Endodermal cell (in vitro differentiated cells): ENCODE measurements at regions not wholly inside any gene's neighbourhood (a gene's known extent, or its start where the extent isn't known, plus 50 kb on each side); places are given as distances from the start of the nearest gene placed in this dataset.

Experiments
- DNase-seq: peaks from one replicate; pipeline ENCODE4 v3.0.0-alpha.2; 2017
- H3K27ac ChIP-seq: 2 replicates; pipeline ENCODE4 v1.5.1; 2013; ENCODE audit warnings: mild to moderate bottlenecking, low read depth, low read length, moderate library complexity
- H3K27me3 ChIP-seq: 2 replicates; pipeline ENCODE4 v1.6.1; 2013; ENCODE audit warnings: mild to moderate bottlenecking, low read length, moderate library complexity; ENCODE audit not compliant: insufficient read depth, control insufficient read depth, poor library complexity, severe bottlenecking
- H3K36me3 ChIP-seq: 2 replicates; pipeline ENCODE4 v1.7.0; 2013; ENCODE audit warnings: mild to moderate bottlenecking, low read length, moderate library complexity; ENCODE audit not compliant: control insufficient read depth, insufficient read depth
- H3K4me1 ChIP-seq: one replicate; pipeline ENCODE4 v1.7.0; 2013; ENCODE audit warnings: low read length; ENCODE audit not compliant: control insufficient read depth, insufficient read depth
- H3K4me3 ChIP-seq: 2 replicates; pipeline ENCODE4 v1.5.1; 2013; ENCODE audit warnings: mild to moderate bottlenecking, low read length, moderate library complexity
- H3K9ac ChIP-seq: 2 replicates; pipeline ENCODE4 v1.6.1; 2013; ENCODE audit warnings: mild to moderate bottlenecking, low read length, moderate library complexity; ENCODE audit not compliant: poor library complexity, severe bottlenecking; ENCODE audit errors: extremely low read depth
- H3K9me3 ChIP-seq: 2 replicates; pipeline ENCODE4 v1.6.1; 2013; ENCODE audit warnings: mild to moderate bottlenecking, low read length, moderate library complexity; ENCODE audit not compliant: control insufficient read depth
- H3K27ac Mint-ChIP-seq: 2 replicates; pipeline ENCODE4 v1.8.0; 2020; ENCODE audit warnings: mixed read lengths
- H3K27me3 Mint-ChIP-seq: 2 replicates; pipeline ENCODE4 v1.8.0; 2021; ENCODE audit warnings: mild to moderate bottlenecking, mixed read lengths; ENCODE audit not compliant: insufficient read depth
- H3K36me3 Mint-ChIP-seq: 2 replicates; pipeline ENCODE4 v1.8.0; 2020; ENCODE audit warnings: low read depth, mixed read lengths
- H3K4me1 Mint-ChIP-seq: 2 replicates; pipeline ENCODE4 v1.8.0; 2020; ENCODE audit warnings: mixed read lengths
- H3K4me3 Mint-ChIP-seq: 2 replicates; pipeline ENCODE4 v1.8.0; 2020; ENCODE audit warnings: mild to moderate bottlenecking, moderate library complexity, mixed read lengths
- H3K9me3 Mint-ChIP-seq: 2 replicates; pipeline ENCODE4 v1.8.0; 2020; ENCODE audit warnings: mild to moderate bottlenecking, mixed read lengths
- WGBS, 2 experiments: methylation state at CpG; one replicate each; pipeline versions ENCODE4 v1.1.5 to v1.1.7; 2013; ENCODE audit warnings: missing lambda C conversion rate in 2 of 2, mixed read lengths in 1 of 2; ENCODE audit not compliant: insufficient coverage in 1 of 2, insufficient read length in 1 of 2; 5-methylcytosine and 5-hydroxymethylcytosine counted together
- TF ChIP-seq, protein P1 (sequence below): fragments of 200-600 bp; sonication (generic); conservative IDR thresholded peaks from 2 replicates; pipeline ENCODE4 v1.5.0; 2021; ENCODE audit warnings: antibody characterized with exemption, mild to moderate bottlenecking

DNA sequence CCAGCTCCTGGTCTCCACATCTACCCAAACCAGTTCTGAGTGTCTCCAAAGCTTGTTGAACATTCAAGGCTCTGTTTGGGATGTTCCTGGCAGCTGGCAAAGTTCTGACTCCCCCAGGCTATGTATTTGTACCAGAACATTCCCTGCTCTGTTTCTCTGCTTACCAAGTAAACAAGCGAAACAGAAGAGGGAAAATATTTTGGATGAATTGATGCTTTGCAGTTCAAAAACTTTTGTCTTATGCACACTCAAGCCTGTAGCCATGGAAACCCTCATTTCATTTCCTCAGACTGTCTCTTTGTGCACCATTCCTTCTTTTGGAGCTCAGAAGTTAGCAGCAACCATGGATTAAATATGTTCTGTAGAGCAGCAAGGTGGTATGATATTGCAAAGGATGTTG, 145.8 kb downstream of the ACTL7B start:
- Histone ChIP-seq H3K27me3 (peaks cover 9% of the 10 kb centered on the region), H3K36me3 (no peaks in the 10 kb centered on the region), H3K9me3 (no peaks in the 10 kb centered on the region), H3K4me3 (no peak overlapping the region), H3K4me1 (no peaks in the 10 kb centered on the region), H3K27ac (no peak overlapping the region), H3K9ac (no peak overlapping the region)
- H3K36me3 Mint-ChIP-seq: no peaks in the 10 kb centered on the region
- H3K27me3 Mint-ChIP-seq: peaks cover 68% of the 10 kb centered on the region
- no peak overlapping the region for H3K4me3 Mint-ChIP-seq
- DNase-seq: no peak
- H3K27ac Mint-ChIP-seq: no peak overlapping the region
- TF ChIP-seq, protein P1, sequence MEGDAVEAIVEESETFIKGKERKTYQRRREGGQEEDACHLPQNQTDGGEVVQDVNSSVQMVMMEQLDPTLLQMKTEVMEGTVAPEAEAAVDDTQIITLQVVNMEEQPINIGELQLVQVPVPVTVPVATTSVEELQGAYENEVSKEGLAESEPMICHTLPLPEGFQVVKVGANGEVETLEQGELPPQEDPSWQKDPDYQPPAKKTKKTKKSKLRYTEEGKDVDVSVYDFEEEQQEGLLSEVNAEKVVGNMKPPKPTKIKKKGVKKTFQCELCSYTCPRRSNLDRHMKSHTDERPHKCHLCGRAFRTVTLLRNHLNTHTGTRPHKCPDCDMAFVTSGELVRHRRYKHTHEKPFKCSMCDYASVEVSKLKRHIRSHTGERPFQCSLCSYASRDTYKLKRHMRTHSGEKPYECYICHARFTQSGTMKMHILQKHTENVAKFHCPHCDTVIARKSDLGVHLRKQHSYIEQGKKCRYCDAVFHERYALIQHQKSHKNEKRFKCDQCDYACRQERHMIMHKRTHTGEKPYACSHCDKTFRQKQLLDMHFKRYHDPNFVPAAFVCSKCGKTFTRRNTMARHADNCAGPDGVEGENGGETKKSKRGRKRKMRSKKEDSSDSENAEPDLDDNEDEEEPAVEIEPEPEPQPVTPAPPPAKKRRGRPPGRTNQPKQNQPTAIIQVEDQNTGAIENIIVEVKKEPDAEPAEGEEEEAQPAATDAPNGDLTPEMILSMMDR: no peak
- H3K4me1 Mint-ChIP-seq: peaks cover under 1% of the 10 kb centered on the region
- H3K9me3 Mint-ChIP-seq: peaks cover 3% of the 10 kb centered on the region
- 83 to 100% methylated on average over 1 of the region's 1 CpG for WGBS, 2 experiments

DNA sequence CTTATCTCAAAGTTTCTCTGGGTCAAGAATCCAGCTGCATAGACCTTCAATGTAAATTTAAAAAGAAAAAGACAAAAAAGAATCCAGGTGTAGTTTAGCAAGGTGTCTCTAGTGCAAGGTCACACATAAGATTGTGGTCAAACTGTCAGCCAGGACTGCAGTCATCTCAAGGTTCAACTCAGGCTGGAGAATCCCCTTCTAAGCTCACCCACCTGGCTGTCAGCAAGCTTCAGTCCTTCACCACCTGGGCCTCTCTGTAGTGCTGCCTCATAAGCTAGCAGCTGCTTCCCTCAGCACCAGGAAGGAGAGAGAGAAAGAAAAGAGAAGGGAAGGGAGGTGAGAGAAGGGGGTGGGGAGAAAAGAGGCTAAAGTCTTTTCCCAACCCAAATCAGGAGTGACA, 146.7 kb downstream of the ACTL7B start:
- peaks cover 3% of the 10 kb centered on the region for H3K9me3 Mint-ChIP-seq
- TF ChIP-seq, protein P1: no peak
- Histone ChIP-seq H3K4me3 (no peak overlapping the region), H3K9me3 (no peaks in the 10 kb centered on the region), H3K27me3 (peaks cover 9% of the 10 kb centered on the region), H3K4me1 (no peaks in the 10 kb centered on the region), H3K9ac (no peak overlapping the region), H3K36me3 (no peaks in the 10 kb centered on the region), H3K27ac (no peak overlapping the region)
- no peaks in the 10 kb centered on the region for H3K36me3 Mint-ChIP-seq
- H3K4me3 Mint-ChIP-seq: no peak overlapping the region
- peaks cover 7% of the 10 kb centered on the region for H3K4me1 Mint-ChIP-seq
- no peak overlapping the region for H3K27ac Mint-ChIP-seq
- DNase-seq: no peak
- peaks cover 59% of the 10 kb centered on the region for H3K27me3 Mint-ChIP-seq

DNA sequence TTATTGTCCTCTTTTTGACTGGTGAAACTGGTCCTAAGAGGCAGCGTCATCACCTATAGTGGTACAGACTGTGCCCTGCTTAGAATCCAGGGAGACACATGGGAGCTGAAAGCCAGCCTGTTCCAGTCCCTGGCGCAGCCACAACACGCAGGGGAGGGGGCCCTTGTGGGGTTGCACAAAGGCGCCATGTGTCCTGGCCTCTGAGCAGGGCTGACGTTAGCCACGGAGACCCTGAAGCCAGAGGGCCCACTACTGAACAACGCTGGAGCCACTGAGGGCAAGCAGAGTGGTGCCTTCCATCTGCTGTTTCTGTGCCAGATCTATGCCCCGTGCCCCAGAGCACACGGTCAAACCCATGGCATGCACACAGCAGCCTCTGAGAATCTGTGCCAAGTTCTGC, 147.3 kb downstream of the ACTL7B start:
- no peak overlapping the region for H3K27ac Mint-ChIP-seq
- H3K4me1 ChIP-seq: no peaks in the 10 kb centered on the region
- TF ChIP-seq, protein P1: no peak
- H3K36me3 ChIP-seq: no peaks in the 10 kb centered on the region
- H3K36me3 Mint-ChIP-seq: no peaks in the 10 kb centered on the region
- H3K4me1 Mint-ChIP-seq: peaks cover 7% of the 10 kb centered on the region
- no peak overlapping the region for H3K4me3 Mint-ChIP-seq
- H3K9me3 ChIP-seq: no peaks in the 10 kb centered on the region
- DNase-seq: no peak
- H3K27me3 ChIP-seq: peaks cover 9% of the 10 kb centered on the region
- H3K4me3 ChIP-seq: no peak overlapping the region
- no peak overlapping the region for H3K9ac ChIP-seq
- 93% methylated on average over 8 to 9 of the region's 9 CpGs for WGBS, 2 experiments
- H3K9me3 Mint-ChIP-seq: peaks cover 3% of the 10 kb centered on the region
- no peak overlapping the region for H3K27ac ChIP-seq
- peaks cover 52% of the 10 kb centered on the region for H3K27me3 Mint-ChIP-seq
